K562 (cell line): ENCODE measurements at regions not wholly inside any gene's neighbourhood (a gene's known extent, or its start where the extent isn't known, plus 50 kb on each side); places are given as distances from the start of the nearest gene placed in this dataset.

Source experiments
- ATAC-seq: fragments of 200-7000 bp; cut with Tn5 transposase; 3 replicates; pipeline ENCODE4 v1.9.1; 2020; ENCODE audit warnings: moderate library complexity
- BruUV-seq: library from RNA; stranded (reverse); fragments of 400-500 nt; replicated peaks from 2 replicates; lab custom pipeline; 2021; lab: Mats Ljungman, UMichigan
- CTCF ChIA-PET: fragments of 300-600 bp; formaldehyde crosslinking; extraction: SDS; loops from one replicate; lab custom pipeline; 2021; ENCODE audit warnings: low intra/inter-chr PET ratio; lab: Yijun Ruan, JAX
- POLR2A ChIA-PET: fragments of 300-600, 350-650 bp; sonication (Branson Sonifier 250); formaldehyde crosslinking; extraction: SDS; loops from one replicate; lab custom pipeline; 2021; ENCODE audit warnings: antibody characterized with exemption, inconsistent platforms; lab: Yijun Ruan, JAX
- DNase-seq, 4 experiments: peaks; one replicate each; pipeline versions ENCODE4 v3.0.0 to v3.0.0-alpha.2; 2011 to 2018; ENCODE audit warnings: low spot score in 3 of 4, mixed read lengths in 3 of 4; ENCODE audit errors: extremely low read depth in 1 of 4
- FAIRE-seq: peaks from 2 replicates; lab custom pipeline; 2011; peaks lifted over from hg19 to GRCh38; lab: Jason Lieb, UNC
- H2AFZ ChIP-seq: 2 replicates; pipeline ENCODE4 v1.6.0; 2011; ENCODE audit warnings: low read depth, low read length, control low read depth, inconsistent platforms
- H3K27ac ChIP-seq: fragments of 200-600 bp; 3 replicates; pipeline ENCODE4 v1.8.0; 2011; ENCODE audit warnings: low read depth, mild to moderate bottlenecking, control low read depth, inconsistent platforms, low read length, moderate library complexity, mixed read lengths; ENCODE audit errors: extremely low read depth
- H3K27me3 ChIP-seq, 2 experiments: fragments of 300-600 bp in 1 of 2; 2 replicates in 1 of 2; 3 replicates in 1 of 2; pipeline versions ENCODE4 v1.6.0 to v1.8.0; 2011; ENCODE audit warnings: inconsistent platforms in 2 of 2, low read length in 2 of 2, mild to moderate bottlenecking in 1 of 2, mixed read lengths in 1 of 2, moderate library complexity in 1 of 2; ENCODE audit not compliant: control insufficient read depth in 2 of 2, insufficient read depth in 2 of 2
- H3K36me3 ChIP-seq: fragments of 300-600 bp; 3 replicates; pipeline ENCODE4 v1.8.0; 2011; ENCODE audit warnings: mild to moderate bottlenecking, low read length, inconsistent platforms; ENCODE audit not compliant: control insufficient read depth, insufficient read depth
- H3K4me1 ChIP-seq, 2 experiments: fragments of 200-600 bp in 1 of 2; replicated peaks in 1 of 2; 2 replicates in 1 of 2; 3 replicates in 1 of 2; pipeline versions ENCODE4 v1.5.1 to v1.8.0; 2011; ENCODE audit warnings: inconsistent platforms in 2 of 2, low read length in 2 of 2, mild to moderate bottlenecking in 1 of 2, mixed read lengths in 1 of 2, moderate library complexity in 1 of 2; ENCODE audit not compliant: control insufficient read depth in 2 of 2, insufficient read depth in 2 of 2
- H3K4me2 ChIP-seq: 2 replicates; pipeline ENCODE4 v1.6.1; 2011; ENCODE audit warnings: low read length, control low read depth, inconsistent platforms, mixed read lengths; ENCODE audit not compliant: insufficient read depth
- H3K4me3 ChIP-seq: fragments of 200-600 bp; sonication (generic), shearing (Covaris generic); 2 replicates; pipeline ENCODE4 v1.5.1; 2016; ENCODE audit warnings: control low read depth, inconsistent platforms
- H3K79me2 ChIP-seq: fragments of 200-600 bp; 3 replicates; pipeline ENCODE4 v1.8.0; 2011; ENCODE audit warnings: low read length, inconsistent platforms; ENCODE audit not compliant: control insufficient read depth, insufficient read depth
- H3K9ac ChIP-seq, 2 experiments: 2 replicates each; pipeline versions ENCODE4 v1.6.0 to v1.6.1; 2011; ENCODE audit warnings: low read depth in 2 of 2, low read length in 2 of 2, control low read depth in 1 of 2, inconsistent platforms in 1 of 2, mild to moderate bottlenecking in 1 of 2, mixed read lengths in 1 of 2; ENCODE audit not compliant: insufficient read depth in 1 of 2
- H3K9me1 ChIP-seq: one replicate; pipeline ENCODE4 v1.6.0; 2011; ENCODE audit warnings: inconsistent platforms, mild to moderate bottlenecking, low read length, moderate library complexity; ENCODE audit not compliant: control insufficient read depth, insufficient read depth
- H3K9me3 ChIP-seq: replicated peaks from 2 replicates; pipeline ENCODE4 v1.5.1; 2011; ENCODE audit warnings: low read depth, low read length, inconsistent platforms; ENCODE audit not compliant: control insufficient read depth, insufficient read depth
- H4K20me1 ChIP-seq: replicated peaks from 2 replicates; pipeline ENCODE4 v1.6.1; 2011; ENCODE audit warnings: low read length, inconsistent platforms, mixed read lengths; ENCODE audit not compliant: control insufficient read depth, insufficient read depth
- DLX4 ChIP-seq: fragments of 250-450 bp; sonication (Bioruptor Pico); IDR thresholded peaks from 2 replicates; pipeline ENCODE4 v1.6.1; 2021; ENCODE audit warnings: mild to moderate bottlenecking
- EGR1 ChIP-seq: fragments of 450-650 bp; conservative IDR thresholded peaks from 2 replicates; pipeline ENCODE4 v1.6.1; 2017; ENCODE audit warnings: mild to moderate bottlenecking
- ZZZ3 ChIP-seq: fragments of 450-650 bp; IDR thresholded peaks from 2 replicates; pipeline ENCODE4 v1.6.1; 2016; ENCODE audit warnings: antibody characterized with exemption, mild to moderate bottlenecking, moderate library complexity
- WGBS: fragments of 100-300 bp; shearing (Covaris generic); methylation state at CpG from one replicate; pipeline ENCODE4 v1.1.6; 2016; ENCODE audit warnings: low coverage, mixed read lengths; ENCODE audit not compliant: insufficient coverage; ENCODE audit errors: missing lambda C conversion rate; 5-methylcytosine and 5-hydroxymethylcytosine counted together
- in situ Hi-C: fragments of 300-500 bp; cut with MboI; formaldehyde crosslinking; loops from 4 replicates; pipeline ENCODE4 v1.15.0; 2018; ENCODE audit warnings: inconsistent platforms, mixed read lengths
- intact Hi-C: fragments of 100-400 bp; cut with micrococcal nuclease; formaldehyde crosslinking; loops from 2 replicates; pipeline ENCODE4 v1.14.2; 2022

- Histone ChIP-seq H3K27me3 (peaks cover 18 to 63% of the 10 kb centered on the region in 2 experiments; a peak in 4 of 5 replicates), H3K9me3 (0 out of 2 replicates have a peak, but pooled peaks cover 3% of the 10 kb centered on the region), H3K4me2 (no peak overlapping the region), H3K4me3 (no peak overlapping the region), H3K79me2 (no peaks in the 10 kb centered on the region), H3K9me1 (no peaks in the 10 kb centered on the region), H4K20me1 (no peaks in the 10 kb centered on the region), H3K36me3 (no peaks in the 10 kb centered on the region), H3K27ac (no peak overlapping the region), H2AFZ (no peak overlapping the region), H3K9ac (no peak overlapping the region), H3K4me1 (peaks cover 0 to 1% of the 10 kb centered on the region in 2 experiments; a peak in 1 of 5 replicates)
- TF ChIP-seq EGR1 (peak; percentile 24; the same call in 1 of the 2 replicates), DLX4 (CRISPR knock-in tag) (no peak), ZZZ3 (no peak)
- ChIA-PET CTCF (no interaction called here), POLR2A (no interaction called here)
- DNase-seq = no peak
- in situ Hi-C loops (no loop called here), intact Hi-C loops (no loop called here)
- BruUV-seq = no TSS peak
- FAIRE-seq = no peak
- WGBS = 1% methylated on average over 8 of the region's 8 CpGs
- peak; percentile 34; the same call in 2 of the 3 replicates for ATAC-seq
These were observed 150.2 kb downstream of the FOXD2 start for GRCh38 chr1:47587891-47588582.
